ENCODE measurements at regions not wholly inside any gene's neighbourhood (a gene's known extent, or its start where the extent isn't known, plus 50 kb on each side); places are given as distances from the start of the nearest gene placed in this dataset.

DNA sequence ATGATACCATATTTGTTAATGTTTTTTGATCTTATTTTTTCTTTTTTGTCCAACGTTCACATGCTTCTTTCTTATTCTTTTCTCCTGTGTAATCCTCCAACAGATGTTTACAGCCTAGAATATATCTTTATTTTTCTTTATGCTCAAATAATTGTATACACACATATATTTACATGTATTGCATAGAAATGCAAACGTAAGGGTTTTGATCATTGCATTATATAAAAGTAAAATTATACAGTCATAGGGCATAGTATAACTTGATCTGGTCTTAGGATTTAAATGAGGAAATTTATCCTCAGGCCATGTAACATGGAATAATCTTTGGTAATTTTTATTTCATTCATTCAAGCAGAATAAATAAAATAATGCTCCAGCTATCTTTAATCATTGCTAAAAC is 84.9 kb upstream of the EEF1E1 start:
- TF ChIP-seq, protein P1, sequence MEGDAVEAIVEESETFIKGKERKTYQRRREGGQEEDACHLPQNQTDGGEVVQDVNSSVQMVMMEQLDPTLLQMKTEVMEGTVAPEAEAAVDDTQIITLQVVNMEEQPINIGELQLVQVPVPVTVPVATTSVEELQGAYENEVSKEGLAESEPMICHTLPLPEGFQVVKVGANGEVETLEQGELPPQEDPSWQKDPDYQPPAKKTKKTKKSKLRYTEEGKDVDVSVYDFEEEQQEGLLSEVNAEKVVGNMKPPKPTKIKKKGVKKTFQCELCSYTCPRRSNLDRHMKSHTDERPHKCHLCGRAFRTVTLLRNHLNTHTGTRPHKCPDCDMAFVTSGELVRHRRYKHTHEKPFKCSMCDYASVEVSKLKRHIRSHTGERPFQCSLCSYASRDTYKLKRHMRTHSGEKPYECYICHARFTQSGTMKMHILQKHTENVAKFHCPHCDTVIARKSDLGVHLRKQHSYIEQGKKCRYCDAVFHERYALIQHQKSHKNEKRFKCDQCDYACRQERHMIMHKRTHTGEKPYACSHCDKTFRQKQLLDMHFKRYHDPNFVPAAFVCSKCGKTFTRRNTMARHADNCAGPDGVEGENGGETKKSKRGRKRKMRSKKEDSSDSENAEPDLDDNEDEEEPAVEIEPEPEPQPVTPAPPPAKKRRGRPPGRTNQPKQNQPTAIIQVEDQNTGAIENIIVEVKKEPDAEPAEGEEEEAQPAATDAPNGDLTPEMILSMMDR (conservative IDR thresholded peaks at IDR 0.05; ENCODE audit: low read length) = no peak
- TF ChIP-seq EZH2phosphoT487 (IDR thresholded peaks at IDR 0.05; ENCODE audit: borderline replicate concordance) = no peak
